IMR-90 (cell line): ENCODE measurements at regions not wholly inside any gene's neighbourhood (a gene's known extent, or its start where the extent isn't known, plus 50 kb on each side); places are given as distances from the start of the nearest gene placed in this dataset.

Experiments
- ATAC-seq: fragments of 200-7000 bp; cut with Tn5 transposase; 2 replicates; pipeline ENCODE4 v1.9.1; 2020; ENCODE audit warnings: low read depth, mild to moderate bottlenecking, moderate library complexity
- BruUV-seq: library from RNA; stranded (reverse); fragments of 400-500 nt; replicated peaks from 2 replicates; lab custom pipeline; 2021; lab: Mats Ljungman, UMichigan
- CTCF ChIA-PET: fragments of 300-600 bp; formaldehyde crosslinking; extraction: SDS; loops from one replicate; lab custom pipeline; 2021; ENCODE audit warnings: antibody characterized with exemption; lab: Yijun Ruan, JAX
- POLR2A ChIA-PET: fragments of 300-600 bp; sonication (Branson Sonifier 250); formaldehyde crosslinking; loops from one replicate; lab custom pipeline; 2022; ENCODE audit warnings: antibody characterized with exemption; ENCODE audit not compliant: unreplicated experiment; lab: Charles Lee
- DNase-seq: peaks from one replicate; pipeline ENCODE4 v3.0.0; 2013
- H2AFZ ChIP-seq: replicated peaks from 2 replicates; pipeline ENCODE3; 2013; ENCODE audit warnings: low read length, mild to moderate bottlenecking; ENCODE audit not compliant: poor library complexity
- H2AK5ac ChIP-seq: 2 replicates; pipeline ENCODE4 v1.6.1; 2013; ENCODE audit warnings: low read depth, low read length, inconsistent platforms
- H2AK9ac ChIP-seq: replicated peaks from 2 replicates; pipeline ENCODE3; 2013; ENCODE audit warnings: mild to moderate bottlenecking, low read depth, low read length, moderate library complexity; ENCODE audit not compliant: poor library complexity
- H2BK120ac ChIP-seq: 2 replicates; pipeline ENCODE4 v1.6.1; 2013; ENCODE audit warnings: low read depth, low read length, inconsistent platforms
- H2BK15ac ChIP-seq: 3 replicates; pipeline ENCODE4 v1.6.1; 2013; ENCODE audit warnings: low read depth, low read length, inconsistent platforms
- H2BK20ac ChIP-seq: 2 replicates; pipeline ENCODE4 v1.6.1; 2013; ENCODE audit warnings: low read depth, mild to moderate bottlenecking, inconsistent platforms, low read length, moderate library complexity
- H2BK5ac ChIP-seq: 2 replicates; pipeline ENCODE4 v1.6.1; 2013; ENCODE audit warnings: mild to moderate bottlenecking, low read depth, low read length, inconsistent platforms; ENCODE audit not compliant: poor library complexity, severe bottlenecking
- H3K14ac ChIP-seq: replicated peaks from 2 replicates; pipeline ENCODE4 v1.6.1; 2013; ENCODE audit warnings: low read depth, low read length, inconsistent platforms
- H3K18ac ChIP-seq: 2 replicates; pipeline ENCODE4 v1.6.1; 2013; ENCODE audit warnings: low read depth, low read length, control low read depth
- H3K23ac ChIP-seq: 2 replicates; pipeline ENCODE4 v1.6.1; 2013; ENCODE audit warnings: low read depth, low read length, inconsistent platforms
- H3K27ac ChIP-seq: 2 replicates; pipeline ENCODE4 v1.5.1; 2013; ENCODE audit warnings: mild to moderate bottlenecking, control low read depth, low read length; ENCODE audit not compliant: insufficient read depth
- H3K27me3 ChIP-seq: 2 replicates; pipeline ENCODE4 v1.6.1; 2013; ENCODE audit warnings: low read length; ENCODE audit not compliant: control insufficient read depth, insufficient read depth
- H3K36me3 ChIP-seq: 2 replicates; pipeline ENCODE4 v1.6.1; 2013; ENCODE audit warnings: low read length, mixed read lengths; ENCODE audit not compliant: control insufficient read depth, insufficient read depth
- H3K4ac ChIP-seq: 2 replicates; pipeline ENCODE4 v1.6.1; 2013; ENCODE audit warnings: low read depth, low read length, inconsistent platforms
- H3K4me1 ChIP-seq: 2 replicates; pipeline ENCODE4 v1.6.1; 2013; ENCODE audit warnings: low read length, mixed read lengths; ENCODE audit not compliant: control insufficient read depth, insufficient read depth
- H3K4me2 ChIP-seq: 2 replicates; pipeline ENCODE4 v1.6.1; 2013; ENCODE audit warnings: low read depth, mild to moderate bottlenecking, control low read depth, low read length, moderate library complexity
- H3K4me3 ChIP-seq: 2 replicates; pipeline ENCODE4 v1.5.1; 2013; ENCODE audit warnings: low read depth, mild to moderate bottlenecking, control low read depth, low read length, moderate library complexity; ENCODE audit not compliant: insufficient read depth
- H3K56ac ChIP-seq: 2 replicates; pipeline ENCODE4 v1.6.1; 2013; ENCODE audit warnings: low read length, inconsistent platforms; ENCODE audit not compliant: insufficient read depth; ENCODE audit errors: extremely low read depth
- H3K79me1 ChIP-seq, 2 experiments: 2 replicates each; pipeline ENCODE4 v1.6.1; 2013; ENCODE audit warnings: low read length in 2 of 2, inconsistent platforms in 1 of 2, low read depth in 1 of 2
- H3K9ac ChIP-seq: 2 replicates; pipeline ENCODE4 v1.6.1; 2013; ENCODE audit warnings: low read depth, low read length, control low read depth
- H3K9me1 ChIP-seq: 2 replicates; pipeline ENCODE4 v1.6.1; 2013; ENCODE audit warnings: low read length, inconsistent platforms; ENCODE audit not compliant: insufficient read depth
- H3K9me3 ChIP-seq: 2 replicates; pipeline ENCODE4 v1.6.1; 2013; ENCODE audit warnings: low read length; ENCODE audit not compliant: control insufficient read depth, insufficient read depth
- H4K20me1 ChIP-seq: 2 replicates; pipeline ENCODE4 v1.6.1; 2013; ENCODE audit warnings: low read length, inconsistent platforms; ENCODE audit not compliant: insufficient read depth
- H4K5ac ChIP-seq: 2 replicates; pipeline ENCODE4 v1.6.1; 2013; ENCODE audit warnings: mild to moderate bottlenecking, low read depth, low read length, control low read depth
- H4K8ac ChIP-seq, 2 experiments: 2 replicates each; pipeline ENCODE4 v1.6.1; 2013; ENCODE audit warnings: low read depth in 2 of 2, low read length in 2 of 2, control low read depth in 1 of 2, inconsistent platforms in 1 of 2
- H4K91ac ChIP-seq: 2 replicates; pipeline ENCODE4 v1.6.1; 2013; ENCODE audit warnings: low read depth, low read length, inconsistent platforms; ENCODE audit not compliant: insufficient read depth
- BHLHE40 ChIP-seq: fragments of 150-350 bp; IDR thresholded peaks from 2 replicates; pipeline ENCODE4 v1.6.1; 2016; ENCODE audit warnings: mild to moderate bottlenecking, low read depth, low read length
- CEBPB ChIP-seq: IDR thresholded peaks from 2 replicates; pipeline ENCODE4 v1.6.1; 2012; ENCODE audit warnings: low read depth, low read length, improper control_type of control experiment
- CHD1 ChIP-seq: IDR thresholded peaks from 2 replicates; pipeline ENCODE4 v1.6.1; 2012; ENCODE audit warnings: low read depth, low read length, improper control_type of control experiment
- CTCF ChIP-seq: conservative IDR thresholded peaks from 2 replicates; pipeline ENCODE4 v1.5.1; 2012; ENCODE audit warnings: mild to moderate bottlenecking, low read depth, low read length, improper control_type of control experiment
- ELK1 ChIP-seq: fragments of 150-350 bp; IDR thresholded peaks from 2 replicates; pipeline ENCODE4 v1.6.1; 2016; ENCODE audit warnings: low read depth, mild to moderate bottlenecking, low read length, moderate library complexity, borderline replicate concordance
- FOS ChIP-seq: fragments of 150-350 bp; IDR thresholded peaks from 2 replicates; pipeline ENCODE4 v1.6.1; 2016; ENCODE audit warnings: low read depth, low read length
- MAFK ChIP-seq: IDR thresholded peaks from 2 replicates; pipeline ENCODE4 v1.6.1; 2012; ENCODE audit warnings: low read depth, low read length, improper control_type of control experiment
- MAZ ChIP-seq: IDR thresholded peaks from 2 replicates; pipeline ENCODE4 v1.6.1; 2012; ENCODE audit warnings: low read depth, mild to moderate bottlenecking, low read length, improper control_type of control experiment, moderate library complexity, borderline replicate concordance
- MXI1 ChIP-seq: IDR thresholded peaks from 2 replicates; pipeline ENCODE4 v1.6.1; 2012; ENCODE audit warnings: low read depth, mild to moderate bottlenecking, low read length, moderate library complexity, borderline replicate concordance
- NFE2L2 ChIP-seq: fragments of 150-350 bp; IDR thresholded peaks from 2 replicates; pipeline ENCODE4 v1.6.1; 2016; ENCODE audit warnings: low read depth, mild to moderate bottlenecking, low read length
- RAD21 ChIP-seq: IDR thresholded peaks from 2 replicates; pipeline ENCODE4 v1.6.1; 2012; ENCODE audit warnings: low read length, improper control_type of control experiment
- RCOR1 ChIP-seq: IDR thresholded peaks from 2 replicates; pipeline ENCODE4 v1.6.1; 2012; ENCODE audit warnings: mild to moderate bottlenecking, low read length, improper control_type of control experiment; ENCODE audit not compliant: insufficient replicate concordance
- RFX5 ChIP-seq: IDR thresholded peaks from 2 replicates; pipeline ENCODE4 v1.8.0; 2012; ENCODE audit warnings: low read depth, mild to moderate bottlenecking, low read length, moderate library complexity
- SMC3 ChIP-seq: fragments of 150-350 bp; IDR thresholded peaks from 2 replicates; pipeline ENCODE4 v1.6.1; 2016; ENCODE audit warnings: low read depth, mild to moderate bottlenecking, antibody characterized with exemption, low read length, moderate library complexity
- USF2 ChIP-seq: fragments of 150-350 bp; IDR thresholded peaks from 2 replicates; pipeline ENCODE4 v1.6.1; 2017; ENCODE audit warnings: mild to moderate bottlenecking, antibody characterized with exemption, low read length, low read depth
- WGBS, 2 experiments: methylation state at CpG; one replicate each; pipeline versions ENCODE4 v1.1.5 to v1.1.7; 2013; ENCODE audit warnings: missing lambda C conversion rate in 2 of 2; ENCODE audit not compliant: insufficient read length in 1 of 2; ENCODE audit errors: extremely low coverage in 2 of 2; 5-methylcytosine and 5-hydroxymethylcytosine counted together
- dilution Hi-C: fragments of 300-500 bp; cut with HindIII; formaldehyde crosslinking; loops from one replicate; pipeline ENCODE4 v1.14.3; 2018; ENCODE audit warnings: low sequenced_read_pairs; ENCODE audit not compliant: unreplicated experiment
- in situ Hi-C: fragments of 300-500 bp; cut with MboI; formaldehyde crosslinking; loops from 3 replicates; pipeline ENCODE4 v1.14.3; 2019; ENCODE audit warnings: low sequenced_read_pairs, inconsistent platforms, mixed read lengths
- intact Hi-C: fragments of 100-400 bp; cut with micrococcal nuclease; formaldehyde crosslinking; loops from 2 replicates; pipeline ENCODE4 v1.10.0; 2022

GRCh38 chr7:14092331-14092730, 102.9 kb upstream of the ETV1 start:
- BruUV-seq, result no TSS peak

More at GRCh38 chr7:14092331-14092730, 102.9 kb upstream of the ETV1 start:
- Histone ChIP-seq H2AFZ (no peak overlapping the region), H2BK20ac (no peak overlapping the region), H2AK5ac (no peak overlapping the region), H3K9me3 (no peaks in the 10 kb centered on the region), H3K56ac (no peak overlapping the region), H2AK9ac (no peak overlapping the region), H3K36me3 (no peaks in the 10 kb centered on the region), H4K8ac (no peak overlapping the region), H3K27ac (no peak overlapping the region), H3K4me3 (no peak overlapping the region), H3K4me2 (no peak overlapping the region), H2BK120ac (no peak overlapping the region), H3K18ac (no peak overlapping the region), H3K9me1 (no peaks in the 10 kb centered on the region), H2BK15ac (no peak overlapping the region), H4K20me1 (no peaks in the 10 kb centered on the region), H4K5ac (no peak overlapping the region), H3K23ac (no peak overlapping the region), H3K79me1 (no peaks in the 10 kb centered on the region), H3K4me1 (no peaks in the 10 kb centered on the region), H3K9ac (no peak overlapping the region), H4K91ac (no peak overlapping the region), H3K14ac (no peak overlapping the region), H3K27me3 (no peaks in the 10 kb centered on the region), H3K4ac (no peak overlapping the region), H2BK5ac (no peak overlapping the region)
- CTCF ChIA-PET, result no interaction called here
- no peak for ATAC-seq
- no CpG with 5 or more reads among the region's 1 CpG for WGBS, 2 experiments
- intact Hi-C loops, result no loop called here
- in situ Hi-C loops, result no loop called here
- DNase-seq, result no peak
- no peak for TF ChIP-seq CEBPB
- TF ChIP-seq RFX5, result no peak
- no peak for TF ChIP-seq ELK1
- no peak for TF ChIP-seq MAFK
- no peak for TF ChIP-seq MXI1
- no peak for TF ChIP-seq RCOR1
- TF ChIP-seq CHD1, result no peak
- no peak for TF ChIP-seq SMC3
- no peak for TF ChIP-seq BHLHE40
- TF ChIP-seq RAD21, result no peak
- no peak for TF ChIP-seq NFE2L2
- no peak for TF ChIP-seq FOS
- TF ChIP-seq USF2, result no peak
- no peak for TF ChIP-seq MAZ
- TF ChIP-seq CTCF, result no peak
- dilution Hi-C loops, result no loop called here
- POLR2A ChIA-PET, result no interaction called here
